GM06990 (cell line): ENCODE measurements at regions not wholly inside any gene's neighbourhood (a gene's known extent, or its start where the extent isn't known, plus 50 kb on each side); places are given as distances from the start of the nearest gene placed in this dataset.
"Not testable (repeated sequence)": the region's sequence is repeated elsewhere in the genome, so short reads cannot be mapped to it uniquely, and the experiment has no call there.

ENCODE experiments used
- DNase-seq: peaks from one replicate; pipeline ENCODE4 v3.0.0-alpha.2; 2011; ENCODE audit not compliant: insufficient read length; ENCODE audit errors: extremely low read depth
- H3K27me3 ChIP-seq: replicated peaks from 2 replicates; pipeline ENCODE4 v1.6.0; 2011; ENCODE audit warnings: low read length; ENCODE audit not compliant: control insufficient read depth, insufficient read depth
- H3K36me3 ChIP-seq: 2 replicates; pipeline ENCODE4 v1.5.1; 2011; ENCODE audit warnings: low read length; ENCODE audit not compliant: control insufficient read depth, insufficient read depth
- H3K4me3 ChIP-seq: replicated peaks from 2 replicates; pipeline ENCODE4 v1.5.1; 2011; ENCODE audit warnings: low read depth, mild to moderate bottlenecking, control low read depth, low read length
- TF ChIP-seq, protein P1 (sequence below): IDR thresholded peaks from 2 replicates; pipeline ENCODE4 v1.5.1; 2011; ENCODE audit warnings: low read length, control low read depth, mild to moderate bottlenecking, inconsistent platforms; ENCODE audit not compliant: insufficient read depth, poor library complexity, severe bottlenecking

GRCh38 chr3:187516446-187517185 is 148.4 kb downstream of the RTP4 start:
- Histone ChIP-seq H3K36me3 (no peaks in the 10 kb centered on the region), H3K27me3 (no peaks in the 10 kb centered on the region; the same call in 1 of the 2 replicates), H3K4me3 (no peak overlapping the region)
- TF ChIP-seq, protein P1, sequence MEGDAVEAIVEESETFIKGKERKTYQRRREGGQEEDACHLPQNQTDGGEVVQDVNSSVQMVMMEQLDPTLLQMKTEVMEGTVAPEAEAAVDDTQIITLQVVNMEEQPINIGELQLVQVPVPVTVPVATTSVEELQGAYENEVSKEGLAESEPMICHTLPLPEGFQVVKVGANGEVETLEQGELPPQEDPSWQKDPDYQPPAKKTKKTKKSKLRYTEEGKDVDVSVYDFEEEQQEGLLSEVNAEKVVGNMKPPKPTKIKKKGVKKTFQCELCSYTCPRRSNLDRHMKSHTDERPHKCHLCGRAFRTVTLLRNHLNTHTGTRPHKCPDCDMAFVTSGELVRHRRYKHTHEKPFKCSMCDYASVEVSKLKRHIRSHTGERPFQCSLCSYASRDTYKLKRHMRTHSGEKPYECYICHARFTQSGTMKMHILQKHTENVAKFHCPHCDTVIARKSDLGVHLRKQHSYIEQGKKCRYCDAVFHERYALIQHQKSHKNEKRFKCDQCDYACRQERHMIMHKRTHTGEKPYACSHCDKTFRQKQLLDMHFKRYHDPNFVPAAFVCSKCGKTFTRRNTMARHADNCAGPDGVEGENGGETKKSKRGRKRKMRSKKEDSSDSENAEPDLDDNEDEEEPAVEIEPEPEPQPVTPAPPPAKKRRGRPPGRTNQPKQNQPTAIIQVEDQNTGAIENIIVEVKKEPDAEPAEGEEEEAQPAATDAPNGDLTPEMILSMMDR: no peak
- no peak for DNase-seq

DNA sequence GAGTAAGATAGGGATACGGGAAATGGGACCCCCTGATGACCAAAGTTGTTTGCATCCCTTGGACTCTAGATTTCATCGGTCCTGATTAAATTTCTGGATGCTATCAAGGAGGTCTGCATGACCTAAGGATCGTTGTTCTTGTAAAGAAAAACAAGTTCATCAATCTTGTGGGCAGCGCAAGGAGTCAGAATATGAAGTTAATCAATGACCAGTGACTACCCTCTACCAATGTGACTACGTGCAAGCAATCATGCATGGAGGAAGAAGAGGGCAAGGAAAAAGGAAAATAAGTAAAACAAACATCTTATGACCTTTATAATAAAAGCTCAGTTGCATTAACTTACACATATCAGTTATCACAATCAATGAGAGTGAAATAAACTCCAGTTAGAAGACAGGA is 139.7 kb downstream of the RTP4 start:
- Histone ChIP-seq H3K27me3 (no peaks in the 10 kb centered on the region; the same call in 1 of the 2 replicates), H3K36me3 (no peaks in the 10 kb centered on the region), H3K4me3 (no peak overlapping the region)
- TF ChIP-seq, protein P1: no peak
- DNase-seq: no peak

- no peak for DNase-seq
- TF ChIP-seq, protein P1: no peak
- no peak overlapping the region for H3K4me3 ChIP-seq
- no peaks in the 10 kb centered on the region for H3K36me3 ChIP-seq
- no peaks in the 10 kb centered on the region; the same call in 1 of the 2 replicates for H3K27me3 ChIP-seq
Observed at GRCh38 chr3:187507266-187507665, 139.1 kb downstream of the RTP4 start.

DNA sequence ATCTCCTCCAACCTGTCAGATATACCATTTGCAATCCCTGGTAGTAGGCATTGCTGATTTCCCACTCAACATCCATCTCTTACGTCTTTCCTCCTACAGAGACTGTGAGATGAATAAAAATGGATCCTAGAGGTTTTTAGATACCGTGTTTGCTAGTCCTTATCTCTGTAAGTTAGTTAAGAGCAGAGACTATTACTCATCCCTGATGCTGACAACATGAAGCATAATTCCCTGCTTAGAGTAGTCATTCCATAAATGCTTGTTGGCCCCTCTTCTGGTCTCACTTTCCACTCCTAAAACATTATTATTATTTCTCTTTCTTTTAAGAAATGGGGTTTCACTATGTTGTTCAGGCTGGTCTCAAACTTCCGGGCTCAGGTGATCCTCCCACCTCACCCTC is 136.2 kb downstream of the RTP4 start:
- H3K27me3 ChIP-seq: no peaks in the 10 kb centered on the region; the same call in 1 of the 2 replicates
- TF ChIP-seq, protein P1: no peak
- no peak overlapping the region for H3K4me3 ChIP-seq
- DNase-seq: no peak
- H3K36me3 ChIP-seq: no peaks in the 10 kb centered on the region

GRCh38 chr3:187498211-187498724 is 130.1 kb downstream of the RTP4 start:
- Histone ChIP-seq H3K4me3 (no peak overlapping the region), H3K36me3 (no peaks in the 10 kb centered on the region), H3K27me3 (no peaks in the 10 kb centered on the region)
- TF ChIP-seq, protein P1: no peak
- DNase-seq: no peak

- TF ChIP-seq, protein P1: no peak
- Histone ChIP-seq H3K27me3 (no peaks in the 10 kb centered on the region), H3K4me3 (no peak overlapping the region), H3K36me3 (no peaks in the 10 kb centered on the region)
- no peak for DNase-seq
Observed at GRCh38 chr3:187497052-187497451, 128.9 kb downstream of the RTP4 start.

GRCh38 chr3:187494056-187494455 is 125.9 kb downstream of the RTP4 start:
- DNase-seq: not testable (repeated sequence)

More at GRCh38 chr3:187494056-187494455, 125.9 kb downstream of the RTP4 start:
- not testable (repeated sequence) for H3K27me3 ChIP-seq, H3K4me3 ChIP-seq, H3K36me3 ChIP-seq
